PC-3 (cell line): ENCODE measurements at regions not wholly inside any gene's neighbourhood (a gene's known extent, or its start where the extent isn't known, plus 50 kb on each side); places are given as distances from the start of the nearest gene placed in this dataset.

Experiments used
- ATAC-seq: fragments of 200-7000 bp; cut with Tn5 transposase; 2 replicates; pipeline ENCODE4 v1.9.1; 2020; ENCODE audit warnings: mild to moderate bottlenecking, moderate library complexity
- BruUV-seq: library from RNA; stranded (reverse); fragments of 400-500 nt; replicated peaks from 2 replicates; lab custom pipeline; 2021; lab: Mats Ljungman, UMichigan
- CTCF ChIA-PET: fragments of 300-600 bp; sonication (Branson Sonifier 250); formaldehyde crosslinking; loops from one replicate; lab custom pipeline; 2022; ENCODE audit warnings: antibody characterized with exemption; lab: Charles Lee
- POLR2A ChIA-PET: fragments of 300-600 bp; sonication (Branson Sonifier 250); formaldehyde crosslinking; loops from one replicate; lab custom pipeline; 2022; ENCODE audit warnings: antibody characterized with exemption; ENCODE audit not compliant: unreplicated experiment; lab: Charles Lee
- DNase-seq: peaks from one replicate; pipeline ENCODE4 v3.0.0-alpha.2; 2015
- H2AFZ ChIP-seq: fragments of 300-600 bp; sonication (generic); 2 replicates; pipeline ENCODE4 v1.6.0; 2016; ENCODE audit warnings: antibody characterized with exemption, low read length
- H3F3A ChIP-seq: fragments of 300-600 bp; sonication (generic); one replicate; pipeline ENCODE4 v1.6.0; 2017; ENCODE audit warnings: antibody characterized with exemption, low read length, control low read depth, mild to moderate bottlenecking; ENCODE audit not compliant: unreplicated experiment
- H3K27ac ChIP-seq: fragments of 300-600 bp; sonication (generic); 2 replicates; pipeline ENCODE4 v1.5.1; 2016; ENCODE audit warnings: mild to moderate bottlenecking, low read length
- H3K27me3 ChIP-seq: fragments of 300-600 bp; sonication (generic); 2 replicates; pipeline ENCODE4 v1.6.1; 2016; ENCODE audit warnings: low read length, mixed read lengths
- H3K36me3 ChIP-seq: fragments of 300-600 bp; sonication (generic); 2 replicates; pipeline ENCODE4 v1.6.1; 2016; ENCODE audit warnings: low read depth, mixed run types, low read length, mixed read lengths
- H3K4me1 ChIP-seq: fragments of 300-600 bp; sonication (generic); 2 replicates; pipeline ENCODE4 v1.5.1; 2016; ENCODE audit warnings: low read length; ENCODE audit not compliant: insufficient read depth
- H3K4me2 ChIP-seq: fragments of 300-600 bp; sonication (generic); 2 replicates; pipeline ENCODE4 v1.6.0; 2016; ENCODE audit warnings: low read length
- H3K4me3 ChIP-seq: fragments of 300-600 bp; sonication (generic); 2 replicates; pipeline ENCODE4 v1.5.1; 2016; ENCODE audit warnings: mild to moderate bottlenecking, low read length, mixed read lengths
- H3K79me2 ChIP-seq: fragments of 300-600 bp; sonication (generic); 2 replicates; pipeline ENCODE4 v1.6.1; 2017; ENCODE audit warnings: low read length, mixed read lengths
- H3K9ac ChIP-seq: fragments of 300-600 bp; sonication (generic); 2 replicates; pipeline ENCODE4 v1.6.0; 2016; ENCODE audit warnings: mild to moderate bottlenecking, low read length
- H3K9me2 ChIP-seq: fragments of 300-600 bp; sonication (generic); replicated peaks from 2 replicates; pipeline ENCODE4 v1.6.1; 2016; ENCODE audit warnings: mixed run types, low read length, mixed read lengths
- H3K9me3 ChIP-seq: fragments of 300-600 bp; sonication (generic); 2 replicates; pipeline ENCODE4 v1.6.1; 2016; ENCODE audit warnings: low read length, mixed read lengths
- H4K20me1 ChIP-seq: fragments of 300-600 bp; sonication (generic); 2 replicates; pipeline ENCODE4 v1.6.1; 2016; ENCODE audit warnings: low read length, mixed read lengths
- EZH2 ChIP-seq: fragments of 300-600 bp; sonication (generic); IDR thresholded peaks from one replicate; pipeline ENCODE4 v1.6.1; 2017; ENCODE audit warnings: antibody characterized with exemption, mild to moderate bottlenecking, low read length; ENCODE audit not compliant: unreplicated experiment
- EZH2phosphoT487 ChIP-seq: fragments of 300-600 bp; sonication (generic); IDR thresholded peaks from 2 replicates; pipeline ENCODE4 v1.6.1; 2018; ENCODE audit warnings: mild to moderate bottlenecking, antibody characterized with exemption, low read length, borderline replicate concordance
- intact Hi-C: fragments of 100-400 bp; cut with micrococcal nuclease; formaldehyde crosslinking; loops from 2 replicates; pipeline ENCODE4 v1.9.0; 2023
- TF ChIP-seq, protein P1 (sequence below): fragments of 300-600 bp; sonication (generic); conservative IDR thresholded peaks from 2 replicates; pipeline ENCODE4 v1.5.1; 2017; ENCODE audit warnings: antibody characterized with exemption, low read depth, mild to moderate bottlenecking, low read length

DNA sequence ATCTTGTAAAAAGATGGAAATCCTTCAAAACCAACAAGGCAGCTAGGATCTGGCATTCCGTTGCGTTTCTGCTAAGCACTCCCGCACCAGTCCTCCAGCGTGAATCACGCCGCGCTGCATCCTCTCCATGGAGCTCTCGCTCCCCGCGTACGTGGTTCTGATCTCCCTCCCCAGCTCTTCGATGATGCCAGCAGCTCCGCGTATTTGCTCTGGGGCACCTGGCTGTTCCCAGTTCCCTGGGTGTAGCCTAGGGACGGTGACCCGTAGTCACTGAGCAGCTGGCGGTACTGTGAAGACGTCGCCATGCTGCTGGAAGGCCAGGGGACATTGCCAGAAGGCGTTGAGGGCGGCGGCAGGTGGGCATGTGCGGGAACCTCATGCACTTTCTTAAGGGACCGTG lies 407.5 kb downstream of the RNF144A start:
- no TSS peak for BruUV-seq
- ChIA-PET CTCF (no interaction called here), POLR2A (no interaction called here)
- DNase-seq (no peak), ATAC-seq (no peak)
- no peaks in the 10 kb centered on the region for H3K36me3 ChIP-seq
- H3K9me2 ChIP-seq: no peaks in the 10 kb centered on the region
- no peaks in the 10 kb centered on the region for H3K79me2 ChIP-seq
- no peak overlapping the region for H3K9ac ChIP-seq
- intact Hi-C loops: no loop called here
- H3K4me1 ChIP-seq: no peaks in the 10 kb centered on the region
- H3K4me2 ChIP-seq: no peak overlapping the region
- H3K4me3 ChIP-seq: no peak overlapping the region
- no peaks in the 10 kb centered on the region for H3F3A ChIP-seq
- TF ChIP-seq EZH2phosphoT487: no peak
- TF ChIP-seq, protein P1, sequence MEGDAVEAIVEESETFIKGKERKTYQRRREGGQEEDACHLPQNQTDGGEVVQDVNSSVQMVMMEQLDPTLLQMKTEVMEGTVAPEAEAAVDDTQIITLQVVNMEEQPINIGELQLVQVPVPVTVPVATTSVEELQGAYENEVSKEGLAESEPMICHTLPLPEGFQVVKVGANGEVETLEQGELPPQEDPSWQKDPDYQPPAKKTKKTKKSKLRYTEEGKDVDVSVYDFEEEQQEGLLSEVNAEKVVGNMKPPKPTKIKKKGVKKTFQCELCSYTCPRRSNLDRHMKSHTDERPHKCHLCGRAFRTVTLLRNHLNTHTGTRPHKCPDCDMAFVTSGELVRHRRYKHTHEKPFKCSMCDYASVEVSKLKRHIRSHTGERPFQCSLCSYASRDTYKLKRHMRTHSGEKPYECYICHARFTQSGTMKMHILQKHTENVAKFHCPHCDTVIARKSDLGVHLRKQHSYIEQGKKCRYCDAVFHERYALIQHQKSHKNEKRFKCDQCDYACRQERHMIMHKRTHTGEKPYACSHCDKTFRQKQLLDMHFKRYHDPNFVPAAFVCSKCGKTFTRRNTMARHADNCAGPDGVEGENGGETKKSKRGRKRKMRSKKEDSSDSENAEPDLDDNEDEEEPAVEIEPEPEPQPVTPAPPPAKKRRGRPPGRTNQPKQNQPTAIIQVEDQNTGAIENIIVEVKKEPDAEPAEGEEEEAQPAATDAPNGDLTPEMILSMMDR: no peak
- no peak for TF ChIP-seq EZH2
- no peak overlapping the region for H2AFZ ChIP-seq
- peaks cover 23% of the 10 kb centered on the region for H3K27me3 ChIP-seq
- H3K9me3 ChIP-seq: no peaks in the 10 kb centered on the region
- H3K27ac ChIP-seq: no peak overlapping the region
- no peaks in the 10 kb centered on the region for H4K20me1 ChIP-seq

GRCh38 chr2:7325186-7325585 lies 408.0 kb downstream of the RNF144A start:
- BruUV-seq: no TSS peak
- Histone ChIP-seq H3K27me3 (peaks cover 23% of the 10 kb centered on the region), H4K20me1 (no peaks in the 10 kb centered on the region), H3K9ac (no peak overlapping the region), H3K4me1 (no peaks in the 10 kb centered on the region), H3K9me3 (no peaks in the 10 kb centered on the region), H3K9me2 (no peaks in the 10 kb centered on the region), H3K36me3 (no peaks in the 10 kb centered on the region), H3K79me2 (no peaks in the 10 kb centered on the region), H3K27ac (no peak overlapping the region), H3K4me3 (no peak overlapping the region), H3K4me2 (no peak overlapping the region), H3F3A (no peaks in the 10 kb centered on the region), H2AFZ (no peak overlapping the region)
- TF ChIP-seq EZH2phosphoT487: no peak
- intact Hi-C loops: no loop called here
- CTCF ChIA-PET: no interaction called here
- ATAC-seq: no peak
- no peak for DNase-seq
- POLR2A ChIA-PET: no interaction called here

DNA sequence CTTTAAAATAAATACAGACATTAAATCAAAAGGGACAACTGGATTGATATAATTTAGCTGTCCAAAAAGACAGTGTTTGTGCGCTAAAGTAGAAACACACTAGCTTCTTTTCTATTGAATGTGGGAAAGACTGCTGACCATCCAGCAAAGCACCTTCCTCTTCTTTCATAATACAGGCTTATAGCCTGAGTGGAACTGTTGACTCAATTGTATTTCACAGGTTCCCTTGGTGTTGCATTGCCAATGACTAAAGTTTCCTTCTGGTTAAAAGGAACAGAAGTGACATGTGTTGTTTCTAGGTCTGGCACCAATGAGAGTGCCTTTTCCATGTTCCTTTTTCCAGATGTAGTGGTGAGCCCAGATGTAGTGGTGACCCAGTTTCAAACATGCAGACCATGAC lies 412.3 kb downstream of the RNF144A start:
- intact Hi-C loops: no loop called here
- Histone ChIP-seq H3K9me2 (no peaks in the 10 kb centered on the region), H2AFZ (no peak overlapping the region), H3K27me3 (0 out of 2 replicates have a peak, but pooled peaks cover under 1% of the 10 kb centered on the region), H3K9ac (no peak overlapping the region), H3K36me3 (no peaks in the 10 kb centered on the region), H3K4me3 (no peak overlapping the region), H3K4me1 (no peaks in the 10 kb centered on the region), H3F3A (no peaks in the 10 kb centered on the region), H3K27ac (no peak overlapping the region), H3K79me2 (no peaks in the 10 kb centered on the region), H4K20me1 (no peaks in the 10 kb centered on the region), H3K4me2 (no peak overlapping the region), H3K9me3 (no peaks in the 10 kb centered on the region)
- DNase-seq (no peak), ATAC-seq (no peak)
- TF ChIP-seq EZH2phosphoT487 (no peak), EZH2 (no peak)
- TF ChIP-seq, protein P1: no peak
- POLR2A ChIA-PET: no interaction called here
- CTCF ChIA-PET: no interaction called here
- BruUV-seq: no TSS peak
